Peyer's patch (tissue), 4 donors: ENCODE measurements at regions not wholly inside any gene's neighbourhood (a gene's known extent, or its start where the extent isn't known, plus 50 kb on each side); places are given as distances from the start of the nearest gene placed in this dataset.

ENCODE experiments used
- DNase-seq, 3 donors: peaks; one replicate each; pipeline ENCODE4 v3.0.0-alpha.2; 2017 to 2019
- H3K27ac ChIP-seq, 4 donors: fragments of 200-600 bp; sonication (generic); one replicate each; pipeline ENCODE4 v1.5.1; 2016 to 2019
- H3K27me3 ChIP-seq, 2 donors: fragments of 200-600 bp; sonication (generic); one replicate each; pipeline ENCODE4 v1.5.1; 2019
- H3K36me3 ChIP-seq, 3 donors: fragments of 200-600 bp; sonication (generic); one replicate each; pipeline ENCODE4 v1.5.1; 2016 to 2019
- H3K4me1 ChIP-seq, 4 donors: fragments of 200-600 bp; sonication (generic); one replicate each; pipeline ENCODE4 v1.5.1; 2016 to 2019
- H3K4me3 ChIP-seq, 4 donors: fragments of 200-600 bp; sonication (generic); 1 replicate in 3 of 4; 2 replicates in 1 of 4; pipeline ENCODE4 v1.5.1; 2016 to 2019; ENCODE audit warnings: mild to moderate bottlenecking in 1 of 4
- H3K9me3 ChIP-seq, 4 donors: fragments of 200-600 bp; sonication (generic); one replicate each; pipeline ENCODE4 v1.5.1; 2016 to 2019; ENCODE audit warnings: mild to moderate bottlenecking in 1 of 4
- POLR2A ChIP-seq, 2 donors: fragments of 450-650 bp; IDR thresholded peaks; one replicate each; pipeline ENCODE4 v1.5.1; 2017; ENCODE audit warnings: antibody characterized with exemption in 2 of 2, mild to moderate bottlenecking in 2 of 2, moderate library complexity in 2 of 2
- TF ChIP-seq, protein P1 (sequence below), 6 experiments: fragments of 450-650 bp in 4 of 6; fragments of 200-600 bp in 2 of 6; sonication (generic) in 1 of 6; IDR thresholded peaks; one replicate each; pipeline ENCODE4 v1.5.1; 2017 to 2019; ENCODE audit warnings: antibody characterized with exemption in 6 of 6, mild to moderate bottlenecking in 3 of 6, moderate library complexity in 1 of 6

DNA sequence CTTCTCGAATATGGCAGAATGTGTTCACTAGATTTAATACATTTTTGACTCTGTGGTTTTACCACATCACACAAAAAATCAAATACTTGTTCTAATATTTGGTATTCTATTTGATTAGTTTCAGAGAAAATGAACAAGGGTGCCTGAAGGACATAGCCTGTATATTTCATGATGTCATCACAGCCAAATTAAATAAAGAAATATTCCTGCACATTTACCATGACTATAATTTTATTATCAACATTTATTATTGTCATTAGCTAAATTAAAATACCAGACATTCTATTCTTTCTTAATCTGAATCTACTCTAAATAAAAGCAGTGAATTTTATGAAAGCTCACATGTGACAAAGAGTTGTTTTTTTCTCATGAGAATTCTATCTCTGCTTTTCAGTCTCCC, 980.5 kb downstream of the PCDH18 start:
- TF ChIP-seq, protein P1, sequence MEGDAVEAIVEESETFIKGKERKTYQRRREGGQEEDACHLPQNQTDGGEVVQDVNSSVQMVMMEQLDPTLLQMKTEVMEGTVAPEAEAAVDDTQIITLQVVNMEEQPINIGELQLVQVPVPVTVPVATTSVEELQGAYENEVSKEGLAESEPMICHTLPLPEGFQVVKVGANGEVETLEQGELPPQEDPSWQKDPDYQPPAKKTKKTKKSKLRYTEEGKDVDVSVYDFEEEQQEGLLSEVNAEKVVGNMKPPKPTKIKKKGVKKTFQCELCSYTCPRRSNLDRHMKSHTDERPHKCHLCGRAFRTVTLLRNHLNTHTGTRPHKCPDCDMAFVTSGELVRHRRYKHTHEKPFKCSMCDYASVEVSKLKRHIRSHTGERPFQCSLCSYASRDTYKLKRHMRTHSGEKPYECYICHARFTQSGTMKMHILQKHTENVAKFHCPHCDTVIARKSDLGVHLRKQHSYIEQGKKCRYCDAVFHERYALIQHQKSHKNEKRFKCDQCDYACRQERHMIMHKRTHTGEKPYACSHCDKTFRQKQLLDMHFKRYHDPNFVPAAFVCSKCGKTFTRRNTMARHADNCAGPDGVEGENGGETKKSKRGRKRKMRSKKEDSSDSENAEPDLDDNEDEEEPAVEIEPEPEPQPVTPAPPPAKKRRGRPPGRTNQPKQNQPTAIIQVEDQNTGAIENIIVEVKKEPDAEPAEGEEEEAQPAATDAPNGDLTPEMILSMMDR (IDR thresholded peaks at IDR 0.05): no peak
- no peak for TF ChIP-seq POLR2A (IDR thresholded peaks at IDR 0.05)
- Histone ChIP-seq H3K36me3 (no peaks in the 10 kb centered on the region), H3K27ac (no peak overlapping the region), H3K4me1 (no peaks in the 10 kb centered on the region), H3K9me3 (no peaks in the 10 kb centered on the region), H3K4me3 (no peak overlapping the region), H3K27me3 (no peaks in the 10 kb centered on the region)
- DNase-seq: no peak

DNA sequence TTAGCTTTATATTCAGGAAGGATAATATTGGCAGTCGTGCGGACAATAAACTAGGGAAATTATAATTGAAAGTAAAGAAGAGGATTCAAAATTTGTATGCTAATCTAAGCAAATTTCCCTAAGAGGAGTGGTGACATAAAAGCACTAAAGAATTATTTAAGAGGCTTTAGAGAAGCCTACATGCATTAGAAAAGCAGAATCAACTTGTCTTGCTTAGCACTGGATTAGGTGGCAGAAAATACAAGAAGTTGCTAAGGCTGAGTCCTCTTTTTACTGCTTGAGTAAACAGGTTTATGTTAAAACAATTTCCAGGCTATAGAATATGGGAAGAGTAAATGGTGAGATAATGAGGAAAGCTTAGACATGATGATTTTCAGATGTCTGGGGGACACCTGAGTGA, 991.5 kb downstream of the PCDH18 start:
- no peaks in the 10 kb centered on the region for H3K27me3 ChIP-seq
- H3K9me3 ChIP-seq: no peaks in the 10 kb centered on the region
- TF ChIP-seq, protein P1 (IDR thresholded peaks at IDR 0.05): no peak
- TF ChIP-seq POLR2A (IDR thresholded peaks at IDR 0.05): no peak
- no peak overlapping the region for H3K27ac ChIP-seq
- H3K36me3 ChIP-seq: no peaks in the 10 kb centered on the region
- no peak for DNase-seq
- H3K4me1 ChIP-seq: no peaks in the 10 kb centered on the region
- no peak overlapping the region for H3K4me3 ChIP-seq

DNA sequence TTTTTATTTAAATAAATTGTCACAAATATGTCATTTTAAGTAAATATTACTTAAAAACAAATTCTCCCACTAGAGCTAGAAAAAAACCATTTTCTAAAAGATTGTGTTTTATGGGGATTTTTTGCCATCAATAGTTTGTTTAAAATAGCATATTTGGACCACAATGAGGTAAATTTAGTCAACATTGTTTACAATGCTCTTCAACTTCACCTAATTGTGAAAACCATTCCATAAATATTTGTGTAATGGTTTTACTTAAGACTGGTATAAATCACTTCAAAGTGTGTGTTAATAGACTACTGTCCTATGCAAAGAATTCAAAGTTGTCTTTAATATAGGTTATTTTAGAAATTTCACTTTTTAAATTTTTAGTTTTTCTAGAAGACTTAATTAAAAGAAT, 1004.2 kb downstream of the PCDH18 start:
- H3K36me3 ChIP-seq: no peaks in the 10 kb centered on the region
- H3K4me3 ChIP-seq: no peak overlapping the region
- DNase-seq: no peak
- H3K27me3 ChIP-seq: no peaks in the 10 kb centered on the region
- H3K27ac ChIP-seq: no peak overlapping the region
- no peaks in the 10 kb centered on the region for H3K9me3 ChIP-seq
- no peaks in the 10 kb centered on the region for H3K4me1 ChIP-seq
- no peak for TF ChIP-seq POLR2A (IDR thresholded peaks at IDR 0.05)
- TF ChIP-seq, protein P1 (IDR thresholded peaks at IDR 0.05): no peak

DNA sequence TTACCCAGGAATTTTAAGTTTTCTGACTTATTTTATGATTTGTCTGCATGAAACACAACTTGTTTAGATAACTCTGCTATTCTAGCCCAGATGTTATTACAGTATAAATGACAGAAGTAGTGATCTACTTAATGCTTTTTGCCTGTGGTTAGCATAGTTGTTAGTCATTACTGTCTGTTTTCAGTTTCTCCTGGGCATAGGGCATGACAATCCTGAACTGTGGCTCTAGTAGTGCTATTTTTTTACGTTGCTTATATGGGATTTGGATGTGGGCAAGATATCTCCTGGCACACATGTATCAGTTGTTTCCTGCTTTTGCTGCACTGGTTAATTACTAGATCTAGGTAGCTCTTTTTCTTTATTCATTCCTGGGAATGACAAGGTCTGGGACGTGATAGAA, 1005.8 kb downstream of the PCDH18 start:
- DNase-seq: no peak

DNA sequence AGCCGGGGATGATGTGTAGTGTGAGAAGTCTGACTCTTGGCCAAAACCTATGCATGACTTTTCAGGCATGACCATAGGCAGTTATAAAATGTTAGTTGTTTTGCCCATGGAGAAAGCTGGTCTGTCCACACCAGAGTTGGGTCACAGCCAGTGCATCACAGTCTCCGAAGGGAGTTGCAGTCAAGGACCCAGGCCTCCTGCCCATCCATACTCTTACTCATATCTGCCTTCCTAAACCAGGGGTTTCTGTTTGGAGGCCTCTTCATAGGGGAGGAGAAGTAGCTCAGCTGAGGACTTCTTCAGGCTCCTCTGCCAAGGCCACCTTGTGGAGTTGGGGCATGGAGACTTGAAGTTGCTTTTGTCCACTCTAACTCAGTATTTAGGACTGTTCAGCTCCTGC, 1008.3 kb downstream of the PCDH18 start:
- Histone ChIP-seq H3K36me3 (no peaks in the 10 kb centered on the region), H3K27ac (no peak overlapping the region), H3K4me3 (no peak overlapping the region), H3K27me3 (no peaks in the 10 kb centered on the region), H3K4me1 (no peaks in the 10 kb centered on the region), H3K9me3 (no peaks in the 10 kb centered on the region)
- DNase-seq: no peak
- no peak for TF ChIP-seq POLR2A (IDR thresholded peaks at IDR 0.05)
- TF ChIP-seq, protein P1 (IDR thresholded peaks at IDR 0.05): no peak

More for the DNA sequence above, 1005.8 kb downstream of the PCDH18 start:
- Histone ChIP-seq H3K27ac (no peak overlapping the region), H3K27me3 (no peaks in the 10 kb centered on the region), H3K36me3 (no peaks in the 10 kb centered on the region), H3K9me3 (no peaks in the 10 kb centered on the region), H3K4me3 (no peak overlapping the region), H3K4me1 (no peaks in the 10 kb centered on the region)
- no peak for TF ChIP-seq POLR2A (IDR thresholded peaks at IDR 0.05)
- TF ChIP-seq, protein P1 (IDR thresholded peaks at IDR 0.05): no peak

DNA sequence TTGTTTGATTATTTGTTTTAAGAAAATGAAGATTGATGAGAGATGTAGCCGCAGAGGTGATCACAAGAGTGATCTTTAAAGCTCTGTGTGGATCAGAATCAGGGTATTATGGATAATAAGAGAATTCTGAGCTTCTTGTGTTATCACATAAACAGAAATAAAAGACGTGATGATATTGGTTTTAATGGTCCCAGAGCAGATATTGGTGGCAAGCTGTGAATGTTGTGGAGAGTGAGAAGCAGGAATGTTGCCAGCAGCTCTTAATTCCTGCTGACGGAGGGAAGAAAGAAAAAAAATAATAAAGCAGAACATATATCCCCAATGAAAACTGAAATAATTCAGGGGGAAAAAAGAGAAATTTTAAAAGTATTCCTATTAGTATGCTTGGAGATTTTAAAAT, 1015.9 kb downstream of the PCDH18 start:
- H3K36me3 ChIP-seq: no peaks in the 10 kb centered on the region
- no peak for DNase-seq
- TF ChIP-seq, protein P1 (IDR thresholded peaks at IDR 0.05): no peak
- TF ChIP-seq POLR2A (IDR thresholded peaks at IDR 0.05): no peak
- H3K9me3 ChIP-seq: no peaks in the 10 kb centered on the region
- H3K4me3 ChIP-seq: no peak overlapping the region
- no peaks in the 10 kb centered on the region for H3K27me3 ChIP-seq
- no peak overlapping the region for H3K27ac ChIP-seq
- H3K4me1 ChIP-seq: no peaks in the 10 kb centered on the region
